Testis (tissue), 2 donors: ENCODE measurements at regions not wholly inside any gene's neighbourhood (a gene's known extent, or its start where the extent isn't known, plus 50 kb on each side); places are given as distances from the start of the nearest gene placed in this dataset.
A peak's percentile ranks its signal among the peaks of the same experiment; 100 is the strongest.

ENCODE experiments used
- DNase-seq: peaks from one replicate; pipeline ENCODE4 v3.0.0-alpha.2; 2019
- H3K27ac ChIP-seq, 2 donors: fragments of 200-600 bp; sonication (generic); one replicate each; pipeline ENCODE4 v1.5.1; 2019
- H3K27me3 ChIP-seq: fragments of 200-600 bp; sonication (generic); one replicate; pipeline ENCODE4 v1.5.1; 2019
- H3K36me3 ChIP-seq: fragments of 200-600 bp; sonication (generic); one replicate; pipeline ENCODE4 v1.5.1; 2017; ENCODE audit warnings: low read depth; ENCODE audit errors: missing control alignments
- H3K4me1 ChIP-seq: fragments of 200-600 bp; sonication (generic); one replicate; pipeline ENCODE4 v1.5.1; 2019
- H3K4me3 ChIP-seq, 2 donors: fragments of 200-600 bp; sonication (generic); one replicate each; pipeline ENCODE4 v1.5.1; 2017 to 2019
- H3K9me3 ChIP-seq: fragments of 200-600 bp; sonication (generic); one replicate; pipeline ENCODE4 v1.5.1; 2017
- CTCF ChIP-seq, 3 experiments: fragments of 450-650 bp in 2 of 3; fragments of 200-600 bp in 1 of 3; sonication (generic) in 1 of 3; IDR thresholded peaks; one replicate each; pipeline ENCODE4 v1.5.1; 2016 to 2019; ENCODE audit warnings: antibody characterized with exemption in 3 of 3, mild to moderate bottlenecking in 2 of 3, moderate library complexity in 1 of 3
- POLR2A ChIP-seq: fragments of 450-650 bp; IDR thresholded peaks from one replicate; pipeline ENCODE4 v1.6.1; 2017; ENCODE audit warnings: antibody characterized with exemption, mild to moderate bottlenecking, moderate library complexity
- WGBS, 2 donors: methylation state at CpG; one replicate each; pipeline ENCODE4 v1.1.5; 2018; 5-methylcytosine and 5-hydroxymethylcytosine counted together
- intact Hi-C: fragments of 100-400 bp; cut with DNase I; formaldehyde crosslinking; loops from one replicate; pipeline ENCODE4 v1.15.1; 2023; ENCODE audit warnings: low total_unique reads

GRCh38 chr3:107130089-107130700 lies 247.0 kb upstream of the CCDC54 start:
- Histone ChIP-seq H3K4me3 (no peak overlapping the region), H3K4me1 (peaks cover 35% of the 10 kb centered on the region), H3K27me3 (no peaks in the 10 kb centered on the region), H3K9me3 (no peaks in the 10 kb centered on the region), H3K27ac (peak overlapping the region in 1 of 2 donors; percentile 46), H3K36me3 (no peaks in the 10 kb centered on the region)
- no peak for TF ChIP-seq POLR2A
- no peak for TF ChIP-seq CTCF (IDR thresholded peaks at IDR 0.05)
- WGBS, 2 donors, result 93% methylated on average over 6 of the region's 6 CpGs
- DNase-seq, result no peak
- intact Hi-C loops, result no loop called here

DNA sequence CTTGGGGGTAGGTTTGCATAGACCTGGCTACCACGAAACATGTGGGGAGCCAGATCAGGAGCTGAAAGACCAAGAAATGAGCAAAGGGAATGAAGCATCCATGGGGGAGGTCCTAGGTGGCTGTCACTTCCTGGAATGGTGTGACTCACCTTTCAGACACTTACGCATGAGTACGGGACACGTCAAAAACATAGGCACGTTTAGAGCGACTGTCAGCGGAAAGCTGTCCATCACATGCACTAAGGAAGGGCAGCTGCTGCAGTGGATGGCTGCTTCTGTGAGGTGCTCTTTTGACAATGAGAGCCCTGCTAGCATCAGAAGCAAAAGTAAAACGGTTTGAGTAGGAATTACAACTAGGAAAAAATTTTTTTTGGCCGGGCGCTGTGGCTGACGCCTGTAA lies 244.6 kb upstream of the CCDC54 start:
- TF ChIP-seq CTCF (IDR thresholded peaks at IDR 0.05) (no peak), POLR2A (no peak)

GRCh38 chr3:107133891-107134290 lies 243.3 kb upstream of the CCDC54 start:
- WGBS, 2 donors, result 41 to 48% methylated on average over 3 of the region's 3 CpGs
- peak; percentile 78 for DNase-seq
- H3K9me3 ChIP-seq, result no peaks in the 10 kb centered on the region
- peaks cover 19% of the 10 kb centered on the region for H3K4me1 ChIP-seq
- peak overlapping the region; percentile 62 to 68 for H3K27ac ChIP-seq
- intact Hi-C loops, result no loop called here
- H3K27me3 ChIP-seq, result no peaks in the 10 kb centered on the region
- no peaks in the 10 kb centered on the region for H3K36me3 ChIP-seq
- no peak overlapping the region for H3K4me3 ChIP-seq
- TF ChIP-seq POLR2A, result no peak
- no peak for TF ChIP-seq CTCF (IDR thresholded peaks at IDR 0.05)

More for the DNA sequence above, 244.6 kb upstream of the CCDC54 start:
- peaks cover 22% of the 10 kb centered on the region for H3K4me1 ChIP-seq
- WGBS, 2 donors, result 72 to 75% methylated on average over 11 of the region's 11 CpGs
- intact Hi-C loops, result no loop called here
- no peak for DNase-seq
- H3K9me3 ChIP-seq, result no peaks in the 10 kb centered on the region
- H3K36me3 ChIP-seq, result no peaks in the 10 kb centered on the region
- peak overlapping the region in 1 of 2 donors; percentile 21 for H3K4me3 ChIP-seq
- peak overlapping the region in 1 of 2 donors; percentile 68 for H3K27ac ChIP-seq
- H3K27me3 ChIP-seq, result no peaks in the 10 kb centered on the region

GRCh38 chr3:107142171-107142570 lies 235.1 kb upstream of the CCDC54 start:
- no peaks in the 10 kb centered on the region for H3K27me3 ChIP-seq

More at GRCh38 chr3:107142171-107142570, 235.1 kb upstream of the CCDC54 start:
- no peaks in the 10 kb centered on the region for H3K36me3 ChIP-seq
- no peak for DNase-seq
- no peak for TF ChIP-seq POLR2A
- no peak for TF ChIP-seq CTCF (IDR thresholded peaks at IDR 0.05)
- no peaks in the 10 kb centered on the region for H3K4me1 ChIP-seq
- 84 to 97% methylated on average over 1 of the region's 1 CpG for WGBS, 2 donors
- intact Hi-C loops, result no loop called here
- no peaks in the 10 kb centered on the region for H3K9me3 ChIP-seq
- no peak overlapping the region for H3K4me3 ChIP-seq
- no peak overlapping the region for H3K27ac ChIP-seq
